ENCODE measurements at regions not wholly inside any gene's neighbourhood (a gene's known extent, or its start where the extent isn't known, plus 50 kb on each side); places are given as distances from the start of the nearest gene placed in this dataset.
A peak's percentile ranks its signal among the peaks of the same experiment; 100 is the strongest.
"Not testable (repeated sequence)": the region's sequence is repeated elsewhere in the genome, so short reads cannot be mapped to it uniquely, and the experiment has no call there.

DNA sequence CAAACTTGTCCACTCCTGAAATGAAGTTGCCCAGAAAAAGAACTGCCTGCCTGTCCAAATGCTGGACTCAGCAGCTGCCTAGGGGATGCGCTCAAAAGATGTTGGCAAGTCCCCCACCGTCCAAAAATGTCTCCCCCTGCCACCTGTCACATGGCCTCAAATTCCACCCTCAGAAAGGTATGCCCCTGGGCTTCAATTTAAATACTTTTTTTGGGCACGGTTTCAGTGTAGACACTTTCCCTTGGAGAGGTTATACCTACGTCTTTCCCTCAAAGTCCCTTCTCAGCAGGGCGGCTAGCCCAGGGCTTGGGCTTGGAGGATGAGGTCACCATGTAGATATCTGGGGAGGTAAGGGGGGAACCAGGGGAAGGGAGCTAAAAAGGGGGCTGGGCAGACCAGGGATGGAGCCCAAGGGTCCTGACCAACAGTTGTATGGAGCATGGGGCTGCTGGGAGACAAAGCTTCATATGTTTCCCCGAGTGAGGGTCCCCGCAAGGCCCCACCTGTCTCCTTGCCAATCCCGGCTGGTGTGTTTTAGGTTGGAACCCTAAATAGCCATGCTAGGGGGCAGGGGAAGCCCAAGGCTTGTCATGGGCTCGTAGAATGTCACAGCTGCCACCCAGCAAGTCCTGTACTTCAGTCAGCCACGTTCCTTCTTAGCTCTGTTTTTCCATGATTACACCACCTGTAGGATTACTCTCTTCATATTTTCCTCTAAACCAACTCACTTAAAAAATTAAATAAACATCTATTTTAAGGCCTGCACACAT lies 131.2 kb upstream of the TBX3 start:
- no peak for DNase-seq
- TF ChIP-seq POLR2AphosphoS5 (IDR thresholded peaks at IDR 0.05) (no peak), EP300 (IDR thresholded peaks at IDR 0.05) (no peak)
- TF ChIP-seq, protein P1, sequence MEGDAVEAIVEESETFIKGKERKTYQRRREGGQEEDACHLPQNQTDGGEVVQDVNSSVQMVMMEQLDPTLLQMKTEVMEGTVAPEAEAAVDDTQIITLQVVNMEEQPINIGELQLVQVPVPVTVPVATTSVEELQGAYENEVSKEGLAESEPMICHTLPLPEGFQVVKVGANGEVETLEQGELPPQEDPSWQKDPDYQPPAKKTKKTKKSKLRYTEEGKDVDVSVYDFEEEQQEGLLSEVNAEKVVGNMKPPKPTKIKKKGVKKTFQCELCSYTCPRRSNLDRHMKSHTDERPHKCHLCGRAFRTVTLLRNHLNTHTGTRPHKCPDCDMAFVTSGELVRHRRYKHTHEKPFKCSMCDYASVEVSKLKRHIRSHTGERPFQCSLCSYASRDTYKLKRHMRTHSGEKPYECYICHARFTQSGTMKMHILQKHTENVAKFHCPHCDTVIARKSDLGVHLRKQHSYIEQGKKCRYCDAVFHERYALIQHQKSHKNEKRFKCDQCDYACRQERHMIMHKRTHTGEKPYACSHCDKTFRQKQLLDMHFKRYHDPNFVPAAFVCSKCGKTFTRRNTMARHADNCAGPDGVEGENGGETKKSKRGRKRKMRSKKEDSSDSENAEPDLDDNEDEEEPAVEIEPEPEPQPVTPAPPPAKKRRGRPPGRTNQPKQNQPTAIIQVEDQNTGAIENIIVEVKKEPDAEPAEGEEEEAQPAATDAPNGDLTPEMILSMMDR (IDR thresholded peaks at IDR 0.05) = no peak
- no peaks in the 10 kb centered on the region for H3K9me3 ChIP-seq
- peaks cover 6 to 11% (median 8%) of the 10 kb centered on the region in 4 donors for H3K4me1 ChIP-seq
- H3K36me3 ChIP-seq = no peaks in the 10 kb centered on the region
- no peak for ATAC-seq (ENCODE audit: low FRiP score in 2 of 2)
- no peaks in the 10 kb centered on the region for H3K27me3 ChIP-seq
- no peak overlapping the region for H3K4me3 ChIP-seq
- WGBS, 2 donors = 83 to 94% methylated on average over 9 to 10 of the region's 10 CpGs
- H3K27ac ChIP-seq = no peak overlapping the region

DNA sequence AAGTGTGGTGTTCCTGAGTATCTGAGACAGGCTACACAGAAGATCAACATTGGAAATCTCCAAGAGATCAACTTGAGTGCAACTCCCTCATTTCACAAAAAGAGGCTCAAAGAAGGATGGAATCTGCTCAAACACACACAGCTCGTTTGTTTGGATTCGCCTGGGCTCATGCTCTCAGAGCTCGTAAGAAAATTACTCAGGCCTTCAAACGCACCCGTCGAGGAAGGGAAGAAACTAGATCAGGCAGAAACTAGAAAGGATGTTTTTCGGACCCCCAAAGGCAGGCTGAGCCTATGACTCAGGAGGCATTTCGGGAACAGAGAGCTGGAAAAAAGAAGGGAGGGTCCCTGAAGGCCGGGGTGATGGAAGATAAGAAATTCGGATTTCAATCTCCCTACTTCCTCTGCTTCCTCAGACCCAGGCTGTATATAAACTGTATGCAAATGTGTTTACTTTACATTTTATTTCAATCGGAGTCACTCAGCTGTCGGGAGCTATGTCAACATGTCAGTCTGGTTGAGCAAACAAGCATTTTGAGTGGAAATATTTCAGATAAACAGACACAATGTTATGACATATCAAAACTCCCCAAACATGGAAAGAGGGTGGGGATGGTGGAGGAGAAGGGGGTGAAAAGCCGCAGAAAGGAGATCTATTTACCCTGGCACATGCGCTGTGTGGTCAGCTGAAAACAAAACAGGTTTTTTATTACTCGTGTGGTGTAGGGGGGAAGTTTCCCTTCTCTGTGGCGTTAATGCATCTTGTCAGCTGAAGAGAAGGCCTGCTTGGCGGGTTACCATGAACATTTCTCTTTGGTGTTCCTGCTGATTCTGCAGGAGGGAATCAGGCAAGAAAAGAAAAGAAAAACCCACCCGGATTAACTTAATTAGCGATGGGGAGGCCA lies 129.1 kb upstream of the TBX3 start:
- TF ChIP-seq POLR2AphosphoS5 (IDR thresholded peaks at IDR 0.05) = peak in 1 of 2 donors; percentile 36
- no peak for TF ChIP-seq POLR2A (IDR thresholded peaks at IDR 0.05)
- TF ChIP-seq EP300 (IDR thresholded peaks at IDR 0.05) = peak in 1 of 4 donors; percentile 46
- Histone ChIP-seq H3K4me1 (peaks cover 6 to 11% (median 8%) of the 10 kb centered on the region in 4 donors), H3K4me3 (peak overlapping the region in 2 of 4 donors; percentile 4 to 14), H3K27ac (peak overlapping the region; percentile 23 to 75 (median 65)), H3K9me3 (no peaks in the 10 kb centered on the region), H3K36me3 (no peaks in the 10 kb centered on the region), H3K27me3 (no peaks in the 10 kb centered on the region)
- peak in 1 of 2 donors; percentile 32 for ATAC-seq (ENCODE audit: low FRiP score in 2 of 2)
- DNase-seq = no peak
- WGBS, 2 donors = 16 to 19% methylated on average over 19 of the region's 19 CpGs

DNA sequence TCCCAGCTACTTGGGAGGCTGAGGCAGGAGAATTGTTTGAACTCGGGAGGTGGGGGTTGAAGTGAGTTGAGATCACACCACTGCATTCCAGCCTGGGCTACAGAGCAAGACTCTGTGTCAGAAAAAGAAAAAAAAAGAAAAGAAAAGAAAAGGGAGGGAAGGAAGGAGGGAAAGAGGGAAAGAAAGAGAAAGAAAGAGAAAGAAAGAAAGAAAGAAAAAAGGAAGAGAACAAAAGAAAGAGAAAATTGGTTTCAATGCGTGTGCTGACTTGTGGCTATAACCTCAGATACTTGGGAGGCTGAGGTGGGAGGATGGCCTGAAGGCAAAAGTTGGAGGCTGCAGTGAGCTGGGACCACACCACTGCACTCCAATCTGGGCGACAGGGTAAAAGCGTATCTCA lies 128.4 kb upstream of the TBX3 start:
- TF ChIP-seq POLR2AphosphoS5 (IDR thresholded peaks at IDR 0.05) (no peak), EP300 (IDR thresholded peaks at IDR 0.05) (no peak), POLR2A (IDR thresholded peaks at IDR 0.05) (no peak)
- TF ChIP-seq, protein P1 (IDR thresholded peaks at IDR 0.05) = no peak
- peaks cover 6 to 11% (median 8%) of the 10 kb centered on the region in 4 donors for H3K4me1 ChIP-seq
- no peaks in the 10 kb centered on the region for H3K36me3 ChIP-seq
- DNase-seq = no peak
- H3K9me3 ChIP-seq = no peaks in the 10 kb centered on the region
- H3K4me3 ChIP-seq = no peak overlapping the region
- H3K27ac ChIP-seq = peak overlapping the region; percentile 23 to 75 (median 65)
- H3K27me3 ChIP-seq = no peaks in the 10 kb centered on the region
- no peak for ATAC-seq (ENCODE audit: low FRiP score in 2 of 2)
- 68 to 80% methylated on average over 4 of the region's 4 CpGs for WGBS, 2 donors

DNA sequence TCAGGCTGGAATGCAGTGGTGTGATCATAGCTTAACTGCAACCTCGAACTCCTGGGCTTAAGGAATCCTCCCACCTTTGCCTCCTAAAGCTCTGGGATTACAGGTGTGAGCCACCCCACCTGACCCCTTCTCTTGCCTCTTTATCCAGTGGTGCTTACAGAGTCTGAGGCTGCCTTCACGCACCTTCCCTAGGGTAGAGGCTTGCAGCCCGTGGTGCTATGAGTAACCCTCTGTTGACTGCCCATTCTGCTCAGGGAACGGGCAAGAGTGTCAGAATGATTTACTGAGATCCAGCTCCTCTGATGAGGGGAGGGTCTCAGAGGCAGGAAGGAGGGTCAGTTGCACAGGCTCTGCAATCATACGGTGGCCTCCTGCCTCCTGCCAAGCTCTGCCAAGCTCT lies 125.1 kb upstream of the TBX3 start:
- no peak overlapping the region for H3K27ac ChIP-seq
- H3K27me3 ChIP-seq = no peaks in the 10 kb centered on the region
- DNase-seq (no peak), ATAC-seq (ENCODE audit: low FRiP score in 2 of 2) (no peak)
- 70 to 76% methylated on average over 4 to 5 of the region's 5 CpGs for WGBS, 2 donors
- no peaks in the 10 kb centered on the region for H3K9me3 ChIP-seq
- peaks cover 6 to 11% (median 8%) of the 10 kb centered on the region in 4 donors for H3K4me1 ChIP-seq
- TF ChIP-seq POLR2AphosphoS5 (IDR thresholded peaks at IDR 0.05) = no peak
- no peaks in the 10 kb centered on the region for H3K36me3 ChIP-seq
- no peak overlapping the region for H3K4me3 ChIP-seq

DNA sequence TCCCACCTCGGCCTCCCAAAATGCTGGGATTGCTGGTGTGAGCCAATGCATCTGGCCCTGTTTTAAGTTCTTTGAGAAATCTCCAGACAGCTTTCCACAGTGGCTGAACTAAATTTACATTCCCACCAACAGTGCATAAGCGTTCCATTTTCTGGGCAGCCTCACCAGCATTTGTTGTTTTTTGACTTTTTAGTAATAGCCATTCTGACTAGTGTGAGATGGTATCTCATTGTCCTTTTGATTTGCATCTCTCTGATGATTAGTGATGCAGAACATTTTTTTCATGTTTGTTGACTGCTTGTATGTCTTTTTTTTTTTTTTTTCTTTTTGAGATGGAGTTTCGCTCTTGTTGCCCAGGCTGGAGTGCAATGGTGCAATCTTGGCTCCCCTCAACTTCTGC lies 117.4 kb upstream of the TBX3 start:
- H3K36me3 ChIP-seq; ATAC-seq (ENCODE audit: low FRiP score in 2 of 2); H3K4me3 ChIP-seq; H3K27me3 ChIP-seq; DNase-seq; H3K27ac ChIP-seq; H3K9me3 ChIP-seq; H3K4me1 ChIP-seq: not testable (repeated sequence)
- WGBS, 2 donors = 85 to 95% methylated on average over 3 of the region's 3 CpGs

DNA sequence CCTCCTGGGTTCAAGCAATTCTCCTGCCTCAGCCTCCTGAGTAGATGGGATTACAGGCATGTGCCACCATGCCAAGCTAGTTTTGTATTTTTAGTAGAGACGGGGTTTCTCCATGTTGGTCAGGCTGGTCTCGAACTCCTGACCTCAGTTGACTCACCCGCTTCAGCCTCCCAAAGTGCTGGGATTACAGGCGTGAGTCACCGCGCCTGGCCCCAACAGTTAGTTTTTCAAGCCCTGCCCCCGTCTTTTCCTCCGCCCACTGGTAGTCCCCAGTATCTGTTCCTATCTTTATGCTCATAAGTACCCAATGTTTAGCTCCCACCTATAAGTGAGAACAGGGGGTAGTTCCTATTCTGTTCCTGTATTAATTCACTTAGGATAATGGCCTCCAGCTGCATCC lies 116.6 kb upstream of the TBX3 start:
- not testable (repeated sequence) for ATAC-seq (ENCODE audit: low FRiP score in 2 of 2); H3K4me1 ChIP-seq; H3K9me3 ChIP-seq; H3K27ac ChIP-seq; H3K4me3 ChIP-seq; H3K36me3 ChIP-seq; H3K27me3 ChIP-seq; DNase-seq
- WGBS, 2 donors = 84 to 98% methylated on average over 7 of the region's 8 CpGs

Measured in upper lobe of left lung (tissue), 6 donors.